Liver (tissue), 3 donors: ENCODE measurements at regions not wholly inside any gene's neighbourhood (a gene's known extent, or its start where the extent isn't known, plus 50 kb on each side); places are given as distances from the start of the nearest gene placed in this dataset.

Experiments used
- FOXA1 ChIP-seq: IDR thresholded peaks from 2 replicates; pipeline ENCODE4 v1.6.1; 2016; ENCODE audit warnings: antibody characterized with exemption
- RAD21 ChIP-seq, 2 donors: IDR thresholded peaks; 2 replicates each; pipeline ENCODE4 v1.6.1; 2016; ENCODE audit warnings: antibody characterized with exemption in 2 of 2, mild to moderate bottlenecking in 2 of 2
- TF ChIP-seq, protein P1 (sequence below): fragments of 150-350 bp; IDR thresholded peaks from 2 replicates; pipeline ENCODE4 v1.5.1; 2017; ENCODE audit warnings: improper control_type of control experiment, low read depth, low read length; ENCODE audit not compliant: missing input control
- TF ChIP-seq, protein P2 (sequence below): IDR thresholded peaks from 2 replicates; pipeline ENCODE4 v1.6.1; 2016; ENCODE audit warnings: antibody characterized with exemption
- TF ChIP-seq, protein P3 (sequence below): IDR thresholded peaks from 2 replicates; pipeline ENCODE4 v1.6.1; 2016; ENCODE audit warnings: antibody characterized with exemption, mild to moderate bottlenecking
- donor health status: healthy.
- donor health status: healthy.

DNA sequence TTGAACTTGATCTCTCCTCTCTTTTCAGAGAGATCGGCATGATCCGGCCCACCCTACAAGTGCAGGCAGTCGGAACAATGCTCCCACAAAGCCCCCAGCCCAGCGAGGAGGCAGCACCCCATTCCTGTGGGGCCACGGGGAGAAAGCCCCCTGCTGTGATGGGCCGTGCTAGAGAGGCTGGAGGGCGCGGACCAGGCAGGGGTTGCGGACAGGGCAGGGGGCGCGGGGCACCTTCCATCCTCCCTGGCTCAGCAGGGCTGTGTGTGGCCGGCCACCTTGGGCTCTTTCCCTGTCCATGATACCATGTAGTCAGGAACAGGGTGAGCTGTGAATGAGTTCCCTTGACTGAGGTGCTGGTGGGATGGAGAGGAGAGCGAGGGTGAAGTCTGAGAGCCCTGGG, 379.8 kb downstream of the BRD1 start:
- TF ChIP-seq, protein P1, sequence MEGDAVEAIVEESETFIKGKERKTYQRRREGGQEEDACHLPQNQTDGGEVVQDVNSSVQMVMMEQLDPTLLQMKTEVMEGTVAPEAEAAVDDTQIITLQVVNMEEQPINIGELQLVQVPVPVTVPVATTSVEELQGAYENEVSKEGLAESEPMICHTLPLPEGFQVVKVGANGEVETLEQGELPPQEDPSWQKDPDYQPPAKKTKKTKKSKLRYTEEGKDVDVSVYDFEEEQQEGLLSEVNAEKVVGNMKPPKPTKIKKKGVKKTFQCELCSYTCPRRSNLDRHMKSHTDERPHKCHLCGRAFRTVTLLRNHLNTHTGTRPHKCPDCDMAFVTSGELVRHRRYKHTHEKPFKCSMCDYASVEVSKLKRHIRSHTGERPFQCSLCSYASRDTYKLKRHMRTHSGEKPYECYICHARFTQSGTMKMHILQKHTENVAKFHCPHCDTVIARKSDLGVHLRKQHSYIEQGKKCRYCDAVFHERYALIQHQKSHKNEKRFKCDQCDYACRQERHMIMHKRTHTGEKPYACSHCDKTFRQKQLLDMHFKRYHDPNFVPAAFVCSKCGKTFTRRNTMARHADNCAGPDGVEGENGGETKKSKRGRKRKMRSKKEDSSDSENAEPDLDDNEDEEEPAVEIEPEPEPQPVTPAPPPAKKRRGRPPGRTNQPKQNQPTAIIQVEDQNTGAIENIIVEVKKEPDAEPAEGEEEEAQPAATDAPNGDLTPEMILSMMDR: no peak
- TF ChIP-seq, protein P2, sequence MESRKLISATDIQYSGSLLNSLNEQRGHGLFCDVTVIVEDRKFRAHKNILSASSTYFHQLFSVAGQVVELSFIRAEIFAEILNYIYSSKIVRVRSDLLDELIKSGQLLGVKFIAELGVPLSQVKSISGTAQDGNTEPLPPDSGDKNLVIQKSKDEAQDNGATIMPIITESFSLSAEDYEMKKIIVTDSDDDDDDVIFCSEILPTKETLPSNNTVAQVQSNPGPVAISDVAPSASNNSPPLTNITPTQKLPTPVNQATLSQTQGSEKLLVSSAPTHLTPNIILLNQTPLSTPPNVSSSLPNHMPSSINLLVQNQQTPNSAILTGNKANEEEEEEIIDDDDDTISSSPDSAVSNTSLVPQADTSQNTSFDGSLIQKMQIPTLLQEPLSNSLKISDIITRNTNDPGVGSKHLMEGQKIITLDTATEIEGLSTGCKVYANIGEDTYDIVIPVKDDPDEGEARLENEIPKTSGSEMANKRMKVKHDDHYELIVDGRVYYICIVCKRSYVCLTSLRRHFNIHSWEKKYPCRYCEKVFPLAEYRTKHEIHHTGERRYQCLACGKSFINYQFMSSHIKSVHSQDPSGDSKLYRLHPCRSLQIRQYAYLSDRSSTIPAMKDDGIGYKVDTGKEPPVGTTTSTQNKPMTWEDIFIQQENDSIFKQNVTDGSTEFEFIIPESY: no peak
- TF ChIP-seq FOXA1 (no peak), RAD21 (IDR thresholded peaks at IDR 0.05) (no peak)
- TF ChIP-seq, protein P3, sequence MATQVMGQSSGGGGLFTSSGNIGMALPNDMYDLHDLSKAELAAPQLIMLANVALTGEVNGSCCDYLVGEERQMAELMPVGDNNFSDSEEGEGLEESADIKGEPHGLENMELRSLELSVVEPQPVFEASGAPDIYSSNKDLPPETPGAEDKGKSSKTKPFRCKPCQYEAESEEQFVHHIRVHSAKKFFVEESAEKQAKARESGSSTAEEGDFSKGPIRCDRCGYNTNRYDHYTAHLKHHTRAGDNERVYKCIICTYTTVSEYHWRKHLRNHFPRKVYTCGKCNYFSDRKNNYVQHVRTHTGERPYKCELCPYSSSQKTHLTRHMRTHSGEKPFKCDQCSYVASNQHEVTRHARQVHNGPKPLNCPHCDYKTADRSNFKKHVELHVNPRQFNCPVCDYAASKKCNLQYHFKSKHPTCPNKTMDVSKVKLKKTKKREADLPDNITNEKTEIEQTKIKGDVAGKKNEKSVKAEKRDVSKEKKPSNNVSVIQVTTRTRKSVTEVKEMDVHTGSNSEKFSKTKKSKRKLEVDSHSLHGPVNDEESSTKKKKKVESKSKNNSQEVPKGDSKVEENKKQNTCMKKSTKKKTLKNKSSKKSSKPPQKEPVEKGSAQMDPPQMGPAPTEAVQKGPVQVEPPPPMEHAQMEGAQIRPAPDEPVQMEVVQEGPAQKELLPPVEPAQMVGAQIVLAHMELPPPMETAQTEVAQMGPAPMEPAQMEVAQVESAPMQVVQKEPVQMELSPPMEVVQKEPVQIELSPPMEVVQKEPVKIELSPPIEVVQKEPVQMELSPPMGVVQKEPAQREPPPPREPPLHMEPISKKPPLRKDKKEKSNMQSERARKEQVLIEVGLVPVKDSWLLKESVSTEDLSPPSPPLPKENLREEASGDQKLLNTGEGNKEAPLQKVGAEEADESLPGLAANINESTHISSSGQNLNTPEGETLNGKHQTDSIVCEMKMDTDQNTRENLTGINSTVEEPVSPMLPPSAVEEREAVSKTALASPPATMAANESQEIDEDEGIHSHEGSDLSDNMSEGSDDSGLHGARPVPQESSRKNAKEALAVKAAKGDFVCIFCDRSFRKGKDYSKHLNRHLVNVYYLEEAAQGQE: no peak
